Nephron (organoid): ENCODE measurements at regions not wholly inside any gene's neighbourhood (a gene's known extent, or its start where the extent isn't known, plus 50 kb on each side); places are given as distances from the start of the nearest gene placed in this dataset.

ENCODE experiments used
- H3K27ac Mint-ChIP-seq, 3 experiments: 2 replicates each; pipeline ENCODE4 v1.8.0; 2020; ENCODE audit warnings: mixed read lengths in 3 of 3, mild to moderate bottlenecking in 2 of 3, moderate library complexity in 1 of 3
- H3K27me3 Mint-ChIP-seq: 2 replicates; pipeline ENCODE4 v1.8.0; 2021; ENCODE audit warnings: low read depth, mild to moderate bottlenecking, moderate library complexity, mixed read lengths
- H3K36me3 Mint-ChIP-seq: 2 replicates; pipeline ENCODE4 v1.8.0; 2020; ENCODE audit warnings: low read depth, mixed read lengths
- H3K4me1 Mint-ChIP-seq: 2 replicates; pipeline ENCODE4 v1.8.0; 2020; ENCODE audit warnings: mixed read lengths
- H3K4me3 Mint-ChIP-seq, 3 experiments: 2 replicates each; pipeline ENCODE4 v1.8.0; 2020; ENCODE audit warnings: mild to moderate bottlenecking in 3 of 3, mixed read lengths in 3 of 3, moderate library complexity in 2 of 3
- H3K9me3 Mint-ChIP-seq: 2 replicates; pipeline ENCODE4 v1.8.0; 2020; ENCODE audit warnings: mixed read lengths
- TF ChIP-seq, protein P1 (sequence below), 3 experiments: fragments of 200-600 bp; sonication (generic); IDR thresholded peaks; one replicate each; pipeline ENCODE4 v1.5.0; 2021; ENCODE audit warnings: antibody characterized with exemption in 3 of 3; ENCODE audit not compliant: unreplicated experiment in 3 of 3

DNA sequence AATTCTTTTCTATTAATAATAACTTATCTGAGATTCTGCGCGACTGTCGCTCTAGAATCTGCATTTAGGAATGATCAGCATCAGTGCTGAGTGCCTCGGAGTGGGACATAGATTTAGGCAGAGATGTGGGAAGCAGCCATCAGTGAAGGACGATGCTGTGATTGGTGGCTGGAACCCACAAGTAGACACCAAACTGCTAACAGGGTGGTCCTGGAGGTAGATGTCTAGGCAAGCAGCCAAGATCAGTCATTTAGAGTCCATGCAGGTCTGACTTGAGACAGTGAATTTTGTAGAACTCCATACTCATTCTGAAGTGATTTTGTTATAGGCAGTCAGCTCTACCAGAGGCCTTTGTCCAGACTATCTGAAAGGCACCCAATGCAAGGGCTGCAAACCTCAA is 51.8 kb upstream of the LYST start:
- TF ChIP-seq, protein P1, sequence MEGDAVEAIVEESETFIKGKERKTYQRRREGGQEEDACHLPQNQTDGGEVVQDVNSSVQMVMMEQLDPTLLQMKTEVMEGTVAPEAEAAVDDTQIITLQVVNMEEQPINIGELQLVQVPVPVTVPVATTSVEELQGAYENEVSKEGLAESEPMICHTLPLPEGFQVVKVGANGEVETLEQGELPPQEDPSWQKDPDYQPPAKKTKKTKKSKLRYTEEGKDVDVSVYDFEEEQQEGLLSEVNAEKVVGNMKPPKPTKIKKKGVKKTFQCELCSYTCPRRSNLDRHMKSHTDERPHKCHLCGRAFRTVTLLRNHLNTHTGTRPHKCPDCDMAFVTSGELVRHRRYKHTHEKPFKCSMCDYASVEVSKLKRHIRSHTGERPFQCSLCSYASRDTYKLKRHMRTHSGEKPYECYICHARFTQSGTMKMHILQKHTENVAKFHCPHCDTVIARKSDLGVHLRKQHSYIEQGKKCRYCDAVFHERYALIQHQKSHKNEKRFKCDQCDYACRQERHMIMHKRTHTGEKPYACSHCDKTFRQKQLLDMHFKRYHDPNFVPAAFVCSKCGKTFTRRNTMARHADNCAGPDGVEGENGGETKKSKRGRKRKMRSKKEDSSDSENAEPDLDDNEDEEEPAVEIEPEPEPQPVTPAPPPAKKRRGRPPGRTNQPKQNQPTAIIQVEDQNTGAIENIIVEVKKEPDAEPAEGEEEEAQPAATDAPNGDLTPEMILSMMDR (IDR thresholded peaks at IDR 0.05; ENCODE audit: unreplicated experiment in 3 of 3) = no peak
- H3K9me3 Mint-ChIP-seq = no peaks in the 10 kb centered on the region
- H3K27me3 Mint-ChIP-seq = peaks cover 1% of the 10 kb centered on the region
- H3K4me3 Mint-ChIP-seq = no peak overlapping the region
- H3K4me1 Mint-ChIP-seq = peaks cover 38% of the 10 kb centered on the region
- no peaks in the 10 kb centered on the region for H3K36me3 Mint-ChIP-seq
- H3K27ac Mint-ChIP-seq = peak overlapping the region in 2 of 3 experiments; percentile 1 to 61

DNA sequence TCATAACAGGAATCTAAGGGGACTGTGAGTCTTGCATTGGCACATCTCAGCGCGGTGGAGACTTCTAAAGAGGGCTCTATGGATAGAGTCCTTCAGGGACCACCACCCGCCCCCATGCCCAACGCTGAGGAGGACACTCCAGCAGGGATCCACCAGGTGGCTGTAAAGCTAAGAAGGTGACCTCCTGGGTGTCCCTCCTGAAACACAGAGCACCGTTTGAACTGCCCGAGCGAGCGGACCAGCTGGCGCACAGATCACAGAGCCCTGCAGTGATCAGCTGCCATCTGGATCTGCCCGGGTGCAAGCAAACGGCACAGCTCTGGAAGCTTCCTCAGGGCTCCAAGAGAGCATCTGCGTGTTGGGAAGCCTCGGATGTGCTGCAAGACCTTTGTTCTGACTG is 51.3 kb upstream of the LYST start:
- Mint-ChIP-seq H3K27me3 (no peaks in the 10 kb centered on the region), H3K27ac (peak overlapping the region in 1 of 3 experiments; percentile 74), H3K9me3 (no peaks in the 10 kb centered on the region)

DNA sequence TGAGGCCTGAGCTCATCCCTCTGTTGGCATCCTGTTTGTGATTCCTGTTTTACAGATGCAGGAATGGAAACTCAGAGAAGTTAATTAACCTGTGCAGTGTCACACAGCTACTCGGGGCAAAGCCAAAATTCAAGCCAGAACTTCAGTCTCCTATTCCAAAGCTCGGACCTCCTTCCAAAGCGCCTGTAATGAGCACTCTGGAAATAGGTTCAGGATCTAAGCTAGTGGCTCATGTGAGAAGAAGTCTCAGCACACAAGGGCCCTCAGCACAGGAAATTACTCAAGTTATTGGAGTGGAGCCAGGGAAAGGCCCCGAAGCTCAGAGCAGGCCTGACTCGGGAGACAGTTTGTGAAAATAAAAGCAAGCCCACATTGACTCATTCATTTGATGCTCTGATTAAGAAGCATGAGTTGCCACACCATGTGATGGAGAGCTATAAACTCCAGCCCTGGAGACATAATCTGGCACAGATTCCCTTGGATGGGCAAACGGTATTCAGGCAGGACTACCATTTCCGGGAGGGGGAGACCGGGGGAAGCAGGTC is 50.6 kb upstream of the LYST start:
- no peaks in the 10 kb centered on the region for H3K27me3 Mint-ChIP-seq
- TF ChIP-seq, protein P1 (IDR thresholded peaks at IDR 0.05; ENCODE audit: unreplicated experiment in 3 of 3) = no peak
- H3K9me3 Mint-ChIP-seq = no peaks in the 10 kb centered on the region
- H3K4me1 Mint-ChIP-seq = peaks cover 28% of the 10 kb centered on the region
- H3K36me3 Mint-ChIP-seq = no peaks in the 10 kb centered on the region
- no peak overlapping the region for H3K4me3 Mint-ChIP-seq
- H3K27ac Mint-ChIP-seq = peak overlapping the region; percentile 74 to 96 (median 84)

More for the DNA sequence above, 51.3 kb upstream of the LYST start:
- no peak overlapping the region for H3K4me3 Mint-ChIP-seq
- TF ChIP-seq, protein P1 (IDR thresholded peaks at IDR 0.05; ENCODE audit: unreplicated experiment in 3 of 3) = no peak
- H3K36me3 Mint-ChIP-seq = no peaks in the 10 kb centered on the region
- peaks cover 34% of the 10 kb centered on the region for H3K4me1 Mint-ChIP-seq
